Gastrocnemius medialis (tissue), 4 donors: ENCODE measurements at regions not wholly inside any gene's neighbourhood (a gene's known extent, or its start where the extent isn't known, plus 50 kb on each side); places are given as distances from the start of the nearest gene placed in this dataset.

Experiments used
- ATAC-seq, 2 donors: fragments of 150-250 bp; one replicate each; pipeline ENCODE4 v1.9.1; 2016
- DNase-seq, 2 donors: peaks; one replicate each; pipeline ENCODE4 v3.0.0-alpha.2; 2019
- H3K27ac ChIP-seq, 4 donors: fragments of 200-600 bp; sonication (generic); 1 replicate in 1 of 4; 2 replicates in 3 of 4; pipeline ENCODE4 v1.5.1; 2016 to 2018; ENCODE audit warnings: mild to moderate bottlenecking in 2 of 4, moderate library complexity in 1 of 4
- H3K27me3 ChIP-seq, 3 donors: fragments of 200-600 bp; sonication (generic) in 2 of 3; 1 replicate in 1 of 3; 2 replicates in 2 of 3; pipeline versions ENCODE4 v1.5.1 to v1.6.0; 2016 to 2019; ENCODE audit warnings: mild to moderate bottlenecking in 1 of 3, moderate library complexity in 1 of 3
- H3K36me3 ChIP-seq, 2 donors: fragments of 200-600 bp; sonication (generic) in 1 of 2; one replicate each; pipeline ENCODE4 v1.5.1; 2017 to 2018
- H3K4me1 ChIP-seq, 2 donors: fragments of 200-600 bp; sonication (generic) in 1 of 2; one replicate each; pipeline ENCODE4 v1.5.1; 2016 to 2017; ENCODE audit warnings: mild to moderate bottlenecking in 2 of 2
- H3K4me3 ChIP-seq, 4 donors: fragments of 200-600 bp; sonication (generic) in 3 of 4; 1 replicate in 1 of 4; 2 replicates in 3 of 4; pipeline ENCODE4 v1.5.1; 2016 to 2019; ENCODE audit warnings: mild to moderate bottlenecking in 2 of 4
- H3K9me3 ChIP-seq, 3 donors: fragments of 200-600 bp; sonication (generic) in 2 of 3; 1 replicate in 1 of 3; 2 replicates in 2 of 3; pipeline ENCODE4 v1.5.1; 2016 to 2019
- CTCF ChIP-seq, 5 experiments: fragments of 450-650 bp in 3 of 5; fragments of 200-600 bp in 2 of 5; sonication (generic) in 2 of 5; IDR thresholded peaks in 4 of 5; conservative IDR thresholded peaks in 1 of 5; 1 replicate in 4 of 5; 2 replicates in 1 of 5; pipeline ENCODE4 v1.5.1; 2016 to 2019; ENCODE audit warnings: antibody characterized with exemption in 5 of 5, mild to moderate bottlenecking in 3 of 5, moderate library complexity in 3 of 5
- POLR2A ChIP-seq, 2 donors: fragments of 450-650 bp; IDR thresholded peaks; one replicate each; pipeline ENCODE4 v1.6.1; 2017; ENCODE audit warnings: antibody characterized with exemption in 2 of 2, mild to moderate bottlenecking in 2 of 2, moderate library complexity in 2 of 2
- in situ Hi-C, 4 donors: fragments of 200-750 bp; cut with MboI; loops; one replicate each; pipeline versions ENCODE4 v1.15.0 to v1.8.0; 2017; ENCODE audit warnings: low sequenced_read_pairs in 4 of 4
- intact Hi-C: fragments of 100-400 bp; cut with DNase I; formaldehyde crosslinking; loops from one replicate; pipeline ENCODE4 v1.15.1; 2023; ENCODE audit warnings: low total_unique reads

- Histone ChIP-seq H3K4me3 (no peak overlapping the region), H3K36me3 (no peaks in the 10 kb centered on the region), H3K4me1 (no peaks in the 10 kb centered on the region), H3K27ac (no peak overlapping the region), H3K9me3 (no peaks in the 10 kb centered on the region), H3K27me3 (no peaks in the 10 kb centered on the region)
- intact Hi-C loops (no loop called here), in situ Hi-C loops (no loop called here)
- no peak for DNase-seq
- ATAC-seq = no peak
- no peak for TF ChIP-seq CTCF (IDR thresholded peaks at IDR 0.05 in 4 of 5, conservative IDR thresholded peaks at IDR 0.05 in 1 of 5)
- TF ChIP-seq POLR2A (IDR thresholded peaks at IDR 0.05) = no peak
These were observed 318.8 kb downstream of the DNAH5 start for GRCh38 chr5:13625616-13626198.

GRCh38 chr5:13624283-13625074, 320.0 kb downstream of the DNAH5 start:
- no peaks in the 10 kb centered on the region for H3K36me3 ChIP-seq
- no peaks in the 10 kb centered on the region for H3K9me3 ChIP-seq
- no peak overlapping the region for H3K27ac ChIP-seq
- intact Hi-C loops (no loop called here), in situ Hi-C loops (no loop called here)
- no peaks in the 10 kb centered on the region for H3K4me1 ChIP-seq
- no peak for TF ChIP-seq CTCF (IDR thresholded peaks at IDR 0.05 in 4 of 5, conservative IDR thresholded peaks at IDR 0.05 in 1 of 5)
- H3K27me3 ChIP-seq = no peaks in the 10 kb centered on the region
- DNase-seq (no peak), ATAC-seq (no peak)
- H3K4me3 ChIP-seq = no peak overlapping the region

- H3K9me3 ChIP-seq = no peaks in the 10 kb centered on the region
- H3K27me3 ChIP-seq = no peaks in the 10 kb centered on the region
- no peak overlapping the region for H3K4me3 ChIP-seq
- H3K4me1 ChIP-seq = no peaks in the 10 kb centered on the region
- no peak for TF ChIP-seq CTCF (IDR thresholded peaks at IDR 0.05 in 4 of 5, conservative IDR thresholded peaks at IDR 0.05 in 1 of 5)
- TF ChIP-seq POLR2A (IDR thresholded peaks at IDR 0.05) = no peak
- H3K27ac ChIP-seq = no peak overlapping the region
- no peak for DNase-seq
- intact Hi-C loops = no loop called here
- in situ Hi-C loops = no loop called here
- no peaks in the 10 kb centered on the region for H3K36me3 ChIP-seq
- ATAC-seq = no peak
These were observed 330.9 kb downstream of the DNAH5 start for GRCh38 chr5:13613621-13614020.

GRCh38 chr5:13611604-13612003, 332.9 kb downstream of the DNAH5 start:
- ATAC-seq (no peak), DNase-seq (no peak)
- in situ Hi-C loops (no loop called here), intact Hi-C loops (no loop called here)
- TF ChIP-seq CTCF (IDR thresholded peaks at IDR 0.05 in 4 of 5, conservative IDR thresholded peaks at IDR 0.05 in 1 of 5) (no peak), POLR2A (IDR thresholded peaks at IDR 0.05) (no peak)
- Histone ChIP-seq H3K4me1 (no peaks in the 10 kb centered on the region), H3K27me3 (no peaks in the 10 kb centered on the region), H3K27ac (no peak overlapping the region), H3K36me3 (no peaks in the 10 kb centered on the region), H3K9me3 (no peaks in the 10 kb centered on the region), H3K4me3 (no peak overlapping the region)
